ENCODE measurements at regions not wholly inside any gene's neighbourhood (a gene's known extent, or its start where the extent isn't known, plus 50 kb on each side); places are given as distances from the start of the nearest gene placed in this dataset.

GRCh38 chr4:138013625-138014024 lies 228.5 kb downstream of the SLC7A11 start:
- DNase-seq (ENCODE audit: insufficient read length, low spot score) (no peak), FAIRE-seq (no peak)
- no peak for TF ChIP-seq POLR2AphosphoS5 (IDR thresholded peaks at IDR 0.05; ENCODE audit: low read depth, low read length)
- no peak for TF ChIP-seq TAF1 (IDR thresholded peaks at IDR 0.05; ENCODE audit: low read depth, low read length)
- TF ChIP-seq POU2F2 (IDR thresholded peaks at IDR 0.05; ENCODE audit: low read depth, low read length) = no peak
- no peak for TF ChIP-seq PAX5 (IDR thresholded peaks at IDR 0.05; ENCODE audit: insufficient read depth, low read length, severe bottlenecking)
- no peak for TF ChIP-seq SPI1 (IDR thresholded peaks at IDR 0.05; ENCODE audit: low read depth, low read length)
- no peak for TF ChIP-seq POLR2A (IDR thresholded peaks at IDR 0.05; ENCODE audit: low read depth, low read length)

GRCh38 chr4:138010639-138011038 lies 231.5 kb downstream of the SLC7A11 start:
- FAIRE-seq = no peak

GRCh38 chr4:138007572-138007971 lies 234.6 kb downstream of the SLC7A11 start:
- DNase-seq (ENCODE audit: insufficient read length, low spot score) (no peak), FAIRE-seq (no peak)
- TF ChIP-seq PAX5 (IDR thresholded peaks at IDR 0.05; ENCODE audit: insufficient read depth, low read length, severe bottlenecking) (no peak), POU2F2 (IDR thresholded peaks at IDR 0.05; ENCODE audit: low read depth, low read length) (no peak), TAF1 (IDR thresholded peaks at IDR 0.05; ENCODE audit: low read depth, low read length) (no peak), POLR2A (IDR thresholded peaks at IDR 0.05; ENCODE audit: low read depth, low read length) (no peak), SPI1 (IDR thresholded peaks at IDR 0.05; ENCODE audit: low read depth, low read length) (no peak), POLR2AphosphoS5 (IDR thresholded peaks at IDR 0.05; ENCODE audit: low read depth, low read length) (no peak)

More at GRCh38 chr4:138010639-138011038, 231.5 kb downstream of the SLC7A11 start:
- no peak for DNase-seq (ENCODE audit: insufficient read length, low spot score)
- TF ChIP-seq SPI1 (IDR thresholded peaks at IDR 0.05; ENCODE audit: low read depth, low read length) (no peak), POLR2A (IDR thresholded peaks at IDR 0.05; ENCODE audit: low read depth, low read length) (no peak), PAX5 (IDR thresholded peaks at IDR 0.05; ENCODE audit: insufficient read depth, low read length, severe bottlenecking) (no peak), TAF1 (IDR thresholded peaks at IDR 0.05; ENCODE audit: low read depth, low read length) (no peak), POU2F2 (IDR thresholded peaks at IDR 0.05; ENCODE audit: low read depth, low read length) (no peak), POLR2AphosphoS5 (IDR thresholded peaks at IDR 0.05; ENCODE audit: low read depth, low read length) (no peak)

- DNase-seq (ENCODE audit: insufficient read length, low spot score) = no peak
- TF ChIP-seq SPI1 (IDR thresholded peaks at IDR 0.05; ENCODE audit: low read depth, low read length) = no peak
- no peak for TF ChIP-seq PAX5 (IDR thresholded peaks at IDR 0.05; ENCODE audit: insufficient read depth, low read length, severe bottlenecking)
- no peak for TF ChIP-seq POU2F2 (IDR thresholded peaks at IDR 0.05; ENCODE audit: low read depth, low read length)
- no peak for TF ChIP-seq TAF1 (IDR thresholded peaks at IDR 0.05; ENCODE audit: low read depth, low read length)
- no peak for TF ChIP-seq POLR2AphosphoS5 (IDR thresholded peaks at IDR 0.05; ENCODE audit: low read depth, low read length)
- no peak for TF ChIP-seq POLR2A (IDR thresholded peaks at IDR 0.05; ENCODE audit: low read depth, low read length)
- no peak for FAIRE-seq
These were observed 236.7 kb downstream of the SLC7A11 start for GRCh38 chr4:138005486-138005885.

GRCh38 chr4:138003248-138003647 lies 238.9 kb downstream of the SLC7A11 start:
- DNase-seq (ENCODE audit: insufficient read length, low spot score) = no peak
- TF ChIP-seq PAX5 (IDR thresholded peaks at IDR 0.05; ENCODE audit: insufficient read depth, low read length, severe bottlenecking) (no peak), TAF1 (IDR thresholded peaks at IDR 0.05; ENCODE audit: low read depth, low read length) (no peak)
- FAIRE-seq = no peak

GRCh38 chr4:137998666-137999429 lies 243.3 kb downstream of the SLC7A11 start:
- DNase-seq (ENCODE audit: insufficient read length, low spot score) (no peak), FAIRE-seq (no peak)
- TF ChIP-seq SPI1 (IDR thresholded peaks at IDR 0.05; ENCODE audit: low read depth, low read length) = no peak
- TF ChIP-seq POLR2AphosphoS5 (IDR thresholded peaks at IDR 0.05; ENCODE audit: low read depth, low read length) = no peak
- no peak for TF ChIP-seq TAF1 (IDR thresholded peaks at IDR 0.05; ENCODE audit: low read depth, low read length)
- no peak for TF ChIP-seq POLR2A (IDR thresholded peaks at IDR 0.05; ENCODE audit: low read depth, low read length)
- TF ChIP-seq PAX5 (IDR thresholded peaks at IDR 0.05; ENCODE audit: insufficient read depth, low read length, severe bottlenecking) = no peak
- TF ChIP-seq POU2F2 (IDR thresholded peaks at IDR 0.05; ENCODE audit: low read depth, low read length) = no peak

- DNase-seq (ENCODE audit: insufficient read length, low spot score) = no peak
- no peak for TF ChIP-seq TAF1 (IDR thresholded peaks at IDR 0.05; ENCODE audit: low read depth, low read length)
- TF ChIP-seq POLR2AphosphoS5 (IDR thresholded peaks at IDR 0.05; ENCODE audit: low read depth, low read length) = no peak
- TF ChIP-seq POU2F2 (IDR thresholded peaks at IDR 0.05; ENCODE audit: low read depth, low read length) = no peak
- no peak for TF ChIP-seq SPI1 (IDR thresholded peaks at IDR 0.05; ENCODE audit: low read depth, low read length)
- no peak for TF ChIP-seq POLR2A (IDR thresholded peaks at IDR 0.05; ENCODE audit: low read depth, low read length)
- TF ChIP-seq PAX5 (IDR thresholded peaks at IDR 0.05; ENCODE audit: insufficient read depth, low read length, severe bottlenecking) = no peak
- no peak for FAIRE-seq
These were observed 244.7 kb downstream of the SLC7A11 start for GRCh38 chr4:137997496-137997895.

- no peak for FAIRE-seq
- no peak for DNase-seq (ENCODE audit: insufficient read length, low spot score)
- TF ChIP-seq PAX5 (IDR thresholded peaks at IDR 0.05; ENCODE audit: insufficient read depth, low read length, severe bottlenecking) (no peak), POLR2AphosphoS5 (IDR thresholded peaks at IDR 0.05; ENCODE audit: low read depth, low read length) (no peak), POLR2A (IDR thresholded peaks at IDR 0.05; ENCODE audit: low read depth, low read length) (no peak), POU2F2 (IDR thresholded peaks at IDR 0.05; ENCODE audit: low read depth, low read length) (no peak), SPI1 (IDR thresholded peaks at IDR 0.05; ENCODE audit: low read depth, low read length) (no peak), TAF1 (IDR thresholded peaks at IDR 0.05; ENCODE audit: low read depth, low read length) (no peak)
These were observed 247.3 kb downstream of the SLC7A11 start for GRCh38 chr4:137994853-137995252.

GRCh38 chr4:137993232-137993631 lies 248.9 kb downstream of the SLC7A11 start:
- no peak for FAIRE-seq
- DNase-seq (ENCODE audit: insufficient read length, low spot score) = no peak
- TF ChIP-seq PAX5 (IDR thresholded peaks at IDR 0.05; ENCODE audit: insufficient read depth, low read length, severe bottlenecking) (no peak), SPI1 (IDR thresholded peaks at IDR 0.05; ENCODE audit: low read depth, low read length) (no peak), POLR2AphosphoS5 (IDR thresholded peaks at IDR 0.05; ENCODE audit: low read depth, low read length) (no peak), TAF1 (IDR thresholded peaks at IDR 0.05; ENCODE audit: low read depth, low read length) (no peak)

GRCh38 chr4:137981277-137981676 lies 260.9 kb downstream of the SLC7A11 start:
- no peak for DNase-seq (ENCODE audit: insufficient read length, low spot score)
- no peak for FAIRE-seq
- no peak for TF ChIP-seq POU2F2 (IDR thresholded peaks at IDR 0.05; ENCODE audit: low read depth, low read length)
- no peak for TF ChIP-seq TAF1 (IDR thresholded peaks at IDR 0.05; ENCODE audit: low read depth, low read length)
- TF ChIP-seq POLR2A (IDR thresholded peaks at IDR 0.05; ENCODE audit: low read depth, low read length) = no peak
- TF ChIP-seq PAX5 (IDR thresholded peaks at IDR 0.05; ENCODE audit: insufficient read depth, low read length, severe bottlenecking) = no peak
- TF ChIP-seq POLR2AphosphoS5 (IDR thresholded peaks at IDR 0.05; ENCODE audit: low read depth, low read length) = no peak
- no peak for TF ChIP-seq SPI1 (IDR thresholded peaks at IDR 0.05; ENCODE audit: low read depth, low read length)

All from GM12891 (cell line).